GM21576 (cell line): ENCODE measurements at regions not wholly inside any gene's neighbourhood (a gene's known extent, or its start where the extent isn't known, plus 50 kb on each side); places are given as distances from the start of the nearest gene placed in this dataset.

Experiments
- ATAC-seq: cut with Tn5 transposase; IDR thresholded peaks from one replicate; pipeline ENCODE4 v1.9.1; 2021; ENCODE audit warnings: mild to moderate bottlenecking, moderate library complexity; ENCODE audit not compliant: unreplicated experiment

GRCh38 chr22:23415490-23415851, 164.6 kb downstream of the IGLL1 start:
- ATAC-seq = no peak

- ATAC-seq = no peak
These were observed 165.2 kb downstream of the IGLL1 start for GRCh38 chr22:23414727-23415489.

DNA sequence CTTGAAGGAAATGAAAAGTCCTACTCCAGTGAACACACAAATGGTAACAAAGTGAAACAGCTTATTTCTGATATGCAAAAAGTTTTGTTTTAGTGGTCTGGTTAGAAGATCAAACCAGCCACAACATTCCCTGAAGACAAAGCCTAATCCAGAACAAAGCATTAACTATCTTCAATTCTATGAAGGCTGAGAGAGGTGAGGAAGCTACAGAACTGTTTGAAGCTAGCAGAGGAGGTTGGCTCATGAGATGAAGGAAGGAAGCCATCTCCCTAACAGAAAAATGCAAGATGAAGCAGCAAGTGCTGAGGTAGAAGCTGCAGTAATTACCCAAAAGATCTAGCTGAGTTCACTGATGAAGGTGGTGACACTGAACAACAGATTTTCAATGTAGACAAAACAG, 168.4 kb downstream of the IGLL1 start:
- ATAC-seq = no peak

- no peak for ATAC-seq
These were observed 169.7 kb downstream of the IGLL1 start for GRCh38 chr22:23410411-23410810.

- no peak for ATAC-seq
These were observed 170.1 kb downstream of the IGLL1 start for GRCh38 chr22:23409976-23410375.

DNA sequence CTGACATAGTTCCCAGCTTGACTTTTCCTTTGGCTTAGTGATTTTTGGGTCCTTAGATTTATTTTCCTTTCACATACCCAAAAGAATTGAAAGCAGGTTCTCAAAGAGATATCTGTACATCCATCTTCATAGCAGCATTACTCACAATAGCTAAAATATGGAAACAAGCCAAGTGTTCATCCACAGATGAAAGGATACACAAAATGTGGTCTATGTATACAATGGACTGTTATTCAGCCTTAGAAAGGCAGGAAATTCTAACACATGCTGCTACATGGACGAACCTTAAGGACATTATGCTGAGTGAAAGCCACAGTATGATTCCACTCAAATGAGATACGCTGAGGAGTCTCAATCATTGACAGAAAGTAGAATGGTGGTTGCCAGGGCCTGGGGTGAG, 171.8 kb downstream of the IGLL1 start:
- no peak for ATAC-seq

- no peak for ATAC-seq
These were observed 174.7 kb downstream of the IGLL1 start for GRCh38 chr22:23405366-23405851.

DNA sequence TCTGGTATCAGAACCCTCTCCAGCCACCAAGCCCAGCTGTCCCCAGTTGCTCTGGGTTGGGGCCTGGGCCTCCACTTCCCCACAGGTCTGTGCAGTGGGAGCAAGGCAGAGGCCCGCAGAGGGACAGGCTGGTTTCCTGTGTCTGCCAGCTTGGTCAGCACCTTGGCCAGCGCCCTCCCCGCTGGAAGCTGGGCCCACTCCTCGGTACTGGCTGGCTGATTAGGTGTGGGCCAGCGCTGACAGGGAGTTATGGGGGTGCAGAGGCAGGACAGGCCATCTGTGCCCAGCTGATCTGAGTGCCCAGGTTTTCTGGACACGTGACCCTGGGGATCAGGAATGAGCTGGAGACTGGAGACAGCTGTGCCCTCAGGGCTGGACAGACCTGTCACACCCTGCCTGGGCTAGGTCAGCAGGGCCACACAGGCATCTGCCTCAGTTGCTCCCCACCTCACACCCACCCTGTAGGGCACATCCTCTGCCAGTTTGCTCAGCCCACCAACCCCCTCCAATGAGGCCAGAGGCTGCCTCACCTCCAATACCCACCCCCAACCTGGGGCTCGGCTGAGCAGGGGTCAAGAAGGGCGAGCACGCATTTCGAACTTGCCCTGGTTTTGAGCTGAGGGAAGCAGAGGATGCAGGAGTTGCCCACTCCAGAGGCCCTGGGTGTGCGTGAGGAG, 175.3 kb downstream of the IGLL1 start:
- no peak for ATAC-seq

DNA sequence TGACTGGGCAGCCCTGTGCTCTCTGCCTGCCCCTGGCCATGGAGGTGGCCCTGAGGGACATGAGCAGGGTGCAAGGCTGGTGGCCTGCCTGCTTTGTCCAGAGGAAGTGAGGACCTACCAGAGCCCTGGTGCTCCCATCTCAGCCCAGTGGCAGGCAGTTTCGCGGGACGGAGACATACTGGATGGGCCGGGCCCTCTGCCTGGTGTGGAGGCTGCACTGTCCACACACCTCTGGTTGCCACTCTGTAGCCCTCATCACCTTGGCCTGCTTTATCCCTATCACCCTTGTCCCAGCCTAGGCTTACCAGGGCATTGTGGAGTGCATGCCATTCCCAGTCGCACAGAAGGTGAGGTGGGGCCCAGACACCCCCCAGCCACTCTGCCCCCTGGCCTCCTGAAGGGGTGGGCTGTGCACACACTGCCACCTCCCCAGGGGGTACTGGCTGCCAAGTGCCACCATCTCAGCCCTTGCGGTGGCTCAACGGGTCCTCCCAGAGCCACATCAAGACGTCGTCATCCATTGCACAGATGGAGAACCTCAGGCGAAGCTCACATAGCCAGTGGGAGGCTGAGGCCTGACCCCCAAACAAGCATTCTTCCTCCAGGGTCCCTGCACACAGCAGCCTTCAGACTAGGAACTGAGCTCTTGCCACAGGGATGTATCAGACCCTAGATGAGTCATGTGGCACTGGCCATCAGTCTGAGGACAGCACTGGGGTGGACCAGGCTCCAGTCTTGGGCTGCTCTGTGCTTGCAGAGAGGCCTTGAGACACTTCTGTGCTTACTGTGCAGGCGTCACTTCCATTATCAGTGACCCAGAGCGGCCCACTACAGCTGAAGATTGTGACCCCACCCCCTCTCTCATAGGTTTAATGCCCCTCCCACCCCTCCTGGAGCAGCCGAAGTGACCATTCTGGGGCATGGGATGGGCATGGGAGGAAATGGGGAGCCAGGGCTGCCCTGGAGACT, 176.1 kb downstream of the IGLL1 start:
- no peak for ATAC-seq

- no peak for ATAC-seq
These were observed 176.9 kb downstream of the IGLL1 start for GRCh38 chr22:23403152-23403719.

GRCh38 chr22:23402275-23403151, 177.6 kb downstream of the IGLL1 start:
- ATAC-seq = no peak

- ATAC-seq = no peak
These were observed 178.2 kb downstream of the IGLL1 start for GRCh38 chr22:23401910-23402274.

- no peak for ATAC-seq
These were observed 178.8 kb downstream of the IGLL1 start for GRCh38 chr22:23401111-23401909.

GRCh38 chr22:23400286-23400981, 179.7 kb downstream of the IGLL1 start:
- no peak for ATAC-seq

DNA sequence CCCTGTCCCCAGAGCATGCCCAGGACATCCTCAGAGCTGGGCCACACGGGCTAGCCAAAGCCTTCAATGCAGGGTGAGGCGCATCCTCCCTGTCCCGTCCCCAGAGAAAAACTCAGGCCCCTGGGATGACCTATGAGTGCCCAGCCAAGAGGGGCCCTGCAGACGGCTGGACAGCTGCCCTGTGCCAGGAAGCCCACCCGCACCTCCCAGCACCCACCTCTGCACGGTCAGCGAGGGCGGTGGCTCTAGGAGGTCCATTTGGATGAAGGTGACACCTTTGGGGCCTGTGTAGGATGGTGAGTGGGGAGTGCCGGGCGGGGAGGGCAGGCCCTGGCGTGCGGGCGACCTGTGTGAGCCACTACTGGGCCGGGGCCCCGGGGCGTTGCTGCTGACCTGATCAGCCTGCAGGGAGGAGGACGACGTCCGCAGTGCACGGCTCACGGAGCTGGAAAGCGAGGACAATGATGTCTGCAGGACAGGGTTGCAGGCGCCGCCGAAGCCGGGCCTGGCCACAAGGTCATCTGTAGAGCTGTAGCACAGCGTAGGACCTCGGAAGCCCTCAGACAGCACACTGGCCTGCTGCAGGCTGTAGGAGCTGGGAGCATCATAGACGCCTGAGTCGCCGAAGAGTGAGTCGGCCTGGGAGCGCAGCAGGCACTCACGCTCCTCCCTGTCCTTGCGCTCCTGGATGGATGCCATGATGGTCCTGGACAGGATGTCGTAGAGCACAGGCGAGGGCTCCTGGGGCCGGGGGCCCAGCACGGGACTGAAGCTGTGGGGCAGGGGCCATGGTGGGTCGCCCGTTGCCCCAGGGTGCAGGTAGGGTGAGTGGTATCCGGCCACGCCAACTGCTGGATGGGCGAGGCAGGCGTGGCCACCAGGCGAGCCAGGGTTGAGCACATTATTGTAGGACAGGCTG, 180.5 kb downstream of the IGLL1 start:
- ATAC-seq = no peak

- no peak for ATAC-seq
These were observed 181.3 kb downstream of the IGLL1 start for GRCh38 chr22:23398701-23399366.
